IPS-18c (cell line): ENCODE measurements at regions not wholly inside any gene's neighbourhood (a gene's known extent, or its start where the extent isn't known, plus 50 kb on each side); places are given as distances from the start of the nearest gene placed in this dataset.

Experiments
- H3K4me3 ChIP-seq: 2 replicates; pipeline ENCODE4 v1.7.0; 2013; ENCODE audit warnings: low read depth, mild to moderate bottlenecking, low read length, moderate library complexity; ENCODE audit not compliant: insufficient read depth
- H3K9me3 ChIP-seq: one replicate; pipeline ENCODE4 v1.6.1; 2013; ENCODE audit warnings: mild to moderate bottlenecking, low read length, moderate library complexity; ENCODE audit not compliant: control insufficient read depth, insufficient read depth

GRCh38 chr7:115477193-115477651, 553.3 kb downstream of the TFEC start:
- Histone ChIP-seq H3K4me3 (peak overlapping the region; percentile 62), H3K9me3 (no peaks in the 10 kb centered on the region)

- Histone ChIP-seq H3K4me3 (peak overlapping the region; percentile 62), H3K9me3 (no peaks in the 10 kb centered on the region)
Observed at GRCh38 chr7:115476671-115477181, 553.8 kb downstream of the TFEC start.

GRCh38 chr7:115475761-115476385, 554.0 kb downstream of the MDFIC start:
- peak overlapping the region; percentile 34; the same call in 1 of the 2 replicates for H3K4me3 ChIP-seq

GRCh38 chr7:115475206-115475605, 553.3 kb downstream of the MDFIC start:
- Histone ChIP-seq H3K9me3 (no peaks in the 10 kb centered on the region), H3K4me3 (no peak overlapping the region)

More at GRCh38 chr7:115475761-115476385, 554.0 kb downstream of the MDFIC start:
- no peaks in the 10 kb centered on the region for H3K9me3 ChIP-seq

GRCh38 chr7:115474137-115474536, 552.2 kb downstream of the MDFIC start:
- no peak overlapping the region for H3K4me3 ChIP-seq
- no peaks in the 10 kb centered on the region for H3K9me3 ChIP-seq

- H3K4me3 ChIP-seq: no peak overlapping the region
- no peaks in the 10 kb centered on the region for H3K9me3 ChIP-seq
Observed at GRCh38 chr7:115471891-115472290, 550.0 kb downstream of the MDFIC start.

GRCh38 chr7:115462301-115463015, 540.6 kb downstream of the MDFIC start:
- no peak overlapping the region for H3K4me3 ChIP-seq

GRCh38 chr7:115449689-115450088, 527.8 kb downstream of the MDFIC start:
- Histone ChIP-seq H3K4me3 (no peak overlapping the region), H3K9me3 (no peaks in the 10 kb centered on the region)

More at GRCh38 chr7:115462301-115463015, 540.6 kb downstream of the MDFIC start:
- H3K9me3 ChIP-seq: no peaks in the 10 kb centered on the region

- Histone ChIP-seq H3K9me3 (no peaks in the 10 kb centered on the region), H3K4me3 (no peak overlapping the region)
Observed at GRCh38 chr7:115447495-115447894, 525.6 kb downstream of the MDFIC start.

- Histone ChIP-seq H3K4me3 (no peak overlapping the region), H3K9me3 (no peaks in the 10 kb centered on the region)
Observed at GRCh38 chr7:115441033-115441432, 519.1 kb downstream of the MDFIC start.

- Histone ChIP-seq H3K9me3 (no peaks in the 10 kb centered on the region), H3K4me3 (no peak overlapping the region)
Observed at GRCh38 chr7:115435178-115435577, 513.3 kb downstream of the MDFIC start.

GRCh38 chr7:115429918-115430317, 508.0 kb downstream of the MDFIC start:
- Histone ChIP-seq H3K9me3 (no peaks in the 10 kb centered on the region), H3K4me3 (no peak overlapping the region)

- Histone ChIP-seq H3K9me3 (no peaks in the 10 kb centered on the region), H3K4me3 (no peak overlapping the region)
Observed at GRCh38 chr7:115417662-115418061, 495.8 kb downstream of the MDFIC start.

GRCh38 chr7:115410972-115411686, 489.2 kb downstream of the MDFIC start:
- Histone ChIP-seq H3K4me3 (no peak overlapping the region), H3K9me3 (no peaks in the 10 kb centered on the region)

GRCh38 chr7:115410434-115410820, 488.5 kb downstream of the MDFIC start:
- H3K9me3 ChIP-seq: no peaks in the 10 kb centered on the region
- no peak overlapping the region for H3K4me3 ChIP-seq

GRCh38 chr7:115409682-115410433, 488.0 kb downstream of the MDFIC start:
- no peak overlapping the region for H3K4me3 ChIP-seq

GRCh38 chr7:115406219-115406618, 484.3 kb downstream of the MDFIC start:
- H3K4me3 ChIP-seq: no peak overlapping the region
- H3K9me3 ChIP-seq: no peaks in the 10 kb centered on the region

More at GRCh38 chr7:115409682-115410433, 488.0 kb downstream of the MDFIC start:
- no peaks in the 10 kb centered on the region for H3K9me3 ChIP-seq
